HUES64 (cell line): ENCODE measurements at regions not wholly inside any gene's neighbourhood (a gene's known extent, or its start where the extent isn't known, plus 50 kb on each side); places are given as distances from the start of the nearest gene placed in this dataset.

Source experiments
- H3K27ac ChIP-seq: 2 replicates; pipeline ENCODE4 v1.7.0; 2013; ENCODE audit warnings: low read depth, low read length, inconsistent platforms
- H3K27me3 ChIP-seq: 2 replicates; pipeline ENCODE4 v1.6.1; 2013; ENCODE audit warnings: mild to moderate bottlenecking, low read length; ENCODE audit not compliant: insufficient read depth
- H3K36me3 ChIP-seq: 2 replicates; pipeline ENCODE4 v1.6.1; 2013; ENCODE audit warnings: mild to moderate bottlenecking, low read length; ENCODE audit not compliant: insufficient read depth
- H3K4me1 ChIP-seq: 2 replicates; pipeline ENCODE4 v1.6.1; 2013; ENCODE audit warnings: mild to moderate bottlenecking, low read length, moderate library complexity; ENCODE audit not compliant: insufficient read depth
- H3K4me3 ChIP-seq: 2 replicates; pipeline ENCODE4 v1.5.1; 2013; ENCODE audit warnings: mild to moderate bottlenecking, low read length, moderate library complexity
- H3K9ac ChIP-seq: 2 replicates; pipeline ENCODE4 v1.6.1; 2013; ENCODE audit warnings: mild to moderate bottlenecking, low read depth, low read length
- H3K9me3 ChIP-seq: 2 replicates; pipeline ENCODE4 v1.6.1; 2013; ENCODE audit warnings: low read depth, low read length; ENCODE audit not compliant: insufficient read depth
- WGBS: fragments of 150-250, 120-280 bp; methylation state at CpG from one replicate; pipeline ENCODE4 v1.1.7; 2013; ENCODE audit warnings: missing lambda C conversion rate; 5-methylcytosine and 5-hydroxymethylcytosine counted together

GRCh38 chr13:68666774-68667397 is 1436.8 kb upstream of the PCDH9 start:
- Histone ChIP-seq H3K4me1 (no peaks in the 10 kb centered on the region; the same call in 1 of the 2 replicates), H3K27ac (no peak overlapping the region), H3K36me3 (no peaks in the 10 kb centered on the region), H3K27me3 (no peaks in the 10 kb centered on the region), H3K9ac (no peak overlapping the region), H3K4me3 (no peak overlapping the region), H3K9me3 (no peaks in the 10 kb centered on the region)
- 85% methylated on average over 7 of the region's 9 CpGs for WGBS

- no peak overlapping the region for H3K4me3 ChIP-seq
- H3K9ac ChIP-seq: no peak overlapping the region
- H3K4me1 ChIP-seq: no peaks in the 10 kb centered on the region
- no peaks in the 10 kb centered on the region for H3K36me3 ChIP-seq
- H3K27ac ChIP-seq: no peak overlapping the region
- H3K27me3 ChIP-seq: no peaks in the 10 kb centered on the region
- H3K9me3 ChIP-seq: no peaks in the 10 kb centered on the region
These were observed 1415.7 kb upstream of the PCDH9 start for GRCh38 chr13:68645814-68646213.

GRCh38 chr13:68644611-68645010 is 1414.5 kb upstream of the PCDH9 start:
- H3K9ac ChIP-seq: no peak overlapping the region
- H3K36me3 ChIP-seq: no peaks in the 10 kb centered on the region
- no peak overlapping the region for H3K4me3 ChIP-seq
- no peak overlapping the region for H3K27ac ChIP-seq
- H3K4me1 ChIP-seq: no peaks in the 10 kb centered on the region
- H3K9me3 ChIP-seq: no peaks in the 10 kb centered on the region
- H3K27me3 ChIP-seq: no peaks in the 10 kb centered on the region
- 60% methylated on average over 6 of the region's 6 CpGs for WGBS

GRCh38 chr13:68636784-68637183 is 1406.6 kb upstream of the PCDH9 start:
- Histone ChIP-seq H3K9me3 (no peaks in the 10 kb centered on the region), H3K27me3 (no peaks in the 10 kb centered on the region), H3K9ac (no peak overlapping the region), H3K4me1 (no peaks in the 10 kb centered on the region), H3K4me3 (no peak overlapping the region), H3K36me3 (no peaks in the 10 kb centered on the region), H3K27ac (no peak overlapping the region)
- WGBS: 100% methylated on average over 1 of the region's 1 CpG

- H3K9me3 ChIP-seq: no peaks in the 10 kb centered on the region
- no peaks in the 10 kb centered on the region for H3K27me3 ChIP-seq
- H3K4me1 ChIP-seq: no peaks in the 10 kb centered on the region
- H3K9ac ChIP-seq: no peak overlapping the region
- no peak overlapping the region for H3K27ac ChIP-seq
- no peak overlapping the region for H3K4me3 ChIP-seq
- H3K36me3 ChIP-seq: no peaks in the 10 kb centered on the region
These were observed 1398.9 kb upstream of the PCDH9 start for GRCh38 chr13:68628994-68629393.

- H3K36me3 ChIP-seq: no peaks in the 10 kb centered on the region
- no peaks in the 10 kb centered on the region for H3K27me3 ChIP-seq
- WGBS: no CpG with 5 or more reads among the region's 3 CpGs
- H3K9ac ChIP-seq: no peak overlapping the region
- no peak overlapping the region for H3K27ac ChIP-seq
- H3K9me3 ChIP-seq: no peaks in the 10 kb centered on the region
- no peaks in the 10 kb centered on the region for H3K4me1 ChIP-seq
- no peak overlapping the region for H3K4me3 ChIP-seq
These were observed 1397.2 kb upstream of the PCDH9 start for GRCh38 chr13:68627379-68627778.

GRCh38 chr13:68616600-68617222 is 1386.6 kb upstream of the PCDH9 start:
- Histone ChIP-seq H3K36me3 (no peaks in the 10 kb centered on the region), H3K27ac (no peak overlapping the region), H3K9me3 (no peaks in the 10 kb centered on the region), H3K4me1 (no peaks in the 10 kb centered on the region), H3K27me3 (no peaks in the 10 kb centered on the region), H3K9ac (no peak overlapping the region), H3K4me3 (no peak overlapping the region)
- 96% methylated on average over 10 of the region's 10 CpGs for WGBS

GRCh38 chr13:68609661-68610060 is 1379.5 kb upstream of the PCDH9 start:
- H3K4me3 ChIP-seq: no peak overlapping the region
- WGBS: 97% methylated on average over 8 of the region's 8 CpGs
- 0 out of 2 replicates have a peak, but pooled peaks cover 8% of the 10 kb centered on the region for H3K9me3 ChIP-seq
- no peaks in the 10 kb centered on the region for H3K4me1 ChIP-seq
- H3K9ac ChIP-seq: no peak overlapping the region
- no peak overlapping the region for H3K27ac ChIP-seq
- H3K36me3 ChIP-seq: no peaks in the 10 kb centered on the region
- H3K27me3 ChIP-seq: no peaks in the 10 kb centered on the region

GRCh38 chr13:68608147-68608546 is 1378.0 kb upstream of the PCDH9 start:
- no peaks in the 10 kb centered on the region for H3K4me1 ChIP-seq
- H3K27me3 ChIP-seq: no peaks in the 10 kb centered on the region
- no peak overlapping the region for H3K27ac ChIP-seq
- no peak overlapping the region for H3K4me3 ChIP-seq
- no peak overlapping the region for H3K9ac ChIP-seq
- no peaks in the 10 kb centered on the region for H3K36me3 ChIP-seq
- 0 out of 2 replicates have a peak, but pooled peaks cover 8% of the 10 kb centered on the region for H3K9me3 ChIP-seq

GRCh38 chr13:68597641-68598040 is 1367.5 kb upstream of the PCDH9 start:
- Histone ChIP-seq H3K9me3 (no peaks in the 10 kb centered on the region), H3K36me3 (no peaks in the 10 kb centered on the region), H3K4me1 (no peaks in the 10 kb centered on the region), H3K9ac (no peak overlapping the region), H3K4me3 (no peak overlapping the region), H3K27me3 (no peaks in the 10 kb centered on the region), H3K27ac (no peak overlapping the region)

- Histone ChIP-seq H3K4me3 (no peak overlapping the region), H3K9ac (no peak overlapping the region), H3K9me3 (no peaks in the 10 kb centered on the region), H3K36me3 (no peaks in the 10 kb centered on the region), H3K4me1 (no peaks in the 10 kb centered on the region), H3K27ac (no peak overlapping the region), H3K27me3 (no peaks in the 10 kb centered on the region)
- 92% methylated on average over 4 of the region's 4 CpGs for WGBS
These were observed 1358.5 kb upstream of the PCDH9 start for GRCh38 chr13:68588623-68589022.

GRCh38 chr13:68584776-68585175 is 1354.6 kb upstream of the PCDH9 start:
- H3K27ac ChIP-seq: no peak overlapping the region
- H3K9ac ChIP-seq: no peak overlapping the region
- 89% methylated on average over 1 of the region's 1 CpG for WGBS
- peaks cover 6% of the 10 kb centered on the region; the same call in 1 of the 2 replicates for H3K9me3 ChIP-seq
- no peaks in the 10 kb centered on the region for H3K27me3 ChIP-seq
- no peaks in the 10 kb centered on the region for H3K4me1 ChIP-seq
- H3K4me3 ChIP-seq: no peak overlapping the region
- H3K36me3 ChIP-seq: no peaks in the 10 kb centered on the region
